ENCODE measurements at regions not wholly inside any gene's neighbourhood (a gene's known extent, or its start where the extent isn't known, plus 50 kb on each side); places are given as distances from the start of the nearest gene placed in this dataset.

GRCh38 chr13:26456650-26457049 lies 100.8 kb upstream of the WASF3 start:
- no peak for DNase-seq (ENCODE audit: low spot score)
- no peak for TF ChIP-seq CTCF (IDR thresholded peaks at IDR 0.05; ENCODE audit: borderline replicate concordance, control extremely low read depth, extremely low read depth, insufficient read depth, missing control alignments)
- in situ Hi-C loops (cut with MboI; ENCODE audit: low sequenced_read_pairs, unreplicated experiment), result no loop called here

DNA sequence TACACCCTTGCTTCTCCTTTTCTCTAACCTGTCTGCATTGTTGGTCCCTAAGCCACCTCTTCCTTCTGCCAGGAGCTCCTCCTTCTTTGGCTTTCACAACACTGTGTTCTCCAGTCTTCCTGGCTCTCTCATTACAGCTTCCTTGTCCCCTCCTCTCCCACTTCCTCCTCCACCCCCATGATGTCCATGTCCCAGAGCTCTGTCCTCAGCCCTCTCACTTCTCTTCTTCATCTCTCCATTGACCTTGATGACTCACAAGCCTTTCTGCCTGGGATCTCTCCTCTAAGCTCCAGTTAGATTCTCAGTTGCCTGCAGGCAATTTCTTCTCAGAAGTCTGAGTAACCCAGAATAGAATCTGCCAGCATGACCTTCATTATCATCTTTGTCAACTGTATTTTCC lies 100.3 kb upstream of the WASF3 start:
- no peak for TF ChIP-seq CTCF (IDR thresholded peaks at IDR 0.05; ENCODE audit: borderline replicate concordance, control extremely low read depth, extremely low read depth, insufficient read depth, missing control alignments)
- no peak for DNase-seq (ENCODE audit: low spot score)
- in situ Hi-C loops (cut with MboI; ENCODE audit: low sequenced_read_pairs, unreplicated experiment), result no loop called here

DNA sequence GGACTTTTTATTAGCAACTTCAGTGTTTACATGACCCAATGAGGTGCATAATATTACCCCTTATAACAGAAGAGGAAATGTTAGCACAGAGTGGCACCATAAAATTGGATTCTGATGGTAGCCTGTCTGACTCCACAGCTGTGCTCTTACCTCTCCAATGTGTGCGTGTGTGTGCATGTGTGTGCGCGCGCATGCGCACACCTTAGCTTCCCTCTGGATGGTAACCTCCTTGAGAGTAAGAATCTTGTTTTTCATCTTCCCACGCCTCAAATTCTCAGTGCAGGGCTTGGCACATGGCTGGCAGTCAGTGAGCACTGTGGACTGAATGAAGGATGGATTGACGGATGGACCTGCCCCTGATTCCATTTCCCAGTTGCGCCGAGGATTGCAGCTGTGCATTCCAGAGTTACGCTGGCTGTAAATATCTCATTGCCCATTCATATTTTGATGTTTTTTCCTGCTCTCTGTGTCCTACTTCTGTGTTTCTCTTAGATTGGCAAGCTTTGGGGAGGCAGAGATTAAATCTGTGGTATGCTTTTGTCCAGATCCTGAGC lies 99.2 kb upstream of the WASF3 start:
- TF ChIP-seq CTCF (IDR thresholded peaks at IDR 0.05; ENCODE audit: borderline replicate concordance, control extremely low read depth, extremely low read depth, insufficient read depth, missing control alignments), result no peak
- no peak for DNase-seq (ENCODE audit: low spot score)
- in situ Hi-C loops (cut with MboI; ENCODE audit: low sequenced_read_pairs, unreplicated experiment), result no loop called here

- in situ Hi-C loops (cut with MboI; ENCODE audit: low sequenced_read_pairs, unreplicated experiment), result no loop called here
- no peak for DNase-seq (ENCODE audit: low spot score)
- TF ChIP-seq CTCF (IDR thresholded peaks at IDR 0.05; ENCODE audit: borderline replicate concordance, control extremely low read depth, extremely low read depth, insufficient read depth, missing control alignments), result no peak
Measured at GRCh38 chr13:26459276-26460131, 98.0 kb upstream of the WASF3 start.

DNA sequence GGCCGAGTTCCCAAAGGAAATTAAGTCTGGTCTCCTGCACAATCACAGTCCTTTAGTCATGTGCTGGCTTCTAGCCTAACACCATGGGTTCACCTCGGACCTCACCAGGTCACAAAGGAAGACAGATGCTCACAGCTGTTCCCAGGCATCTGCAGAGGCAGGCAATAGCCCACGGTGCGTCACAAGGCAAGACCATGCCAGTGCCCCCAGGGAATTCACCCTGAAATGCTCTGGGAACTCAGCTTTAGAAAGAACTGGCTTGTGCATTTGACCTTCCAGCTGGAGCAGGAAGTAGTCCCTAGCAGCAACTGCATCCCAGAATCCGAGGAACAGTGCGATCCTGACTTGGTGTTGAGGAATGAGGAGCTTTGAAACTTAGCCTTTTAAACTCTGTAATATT lies 96.8 kb upstream of the WASF3 start:
- DNase-seq (ENCODE audit: low spot score), result no peak
- in situ Hi-C loops (cut with MboI; ENCODE audit: low sequenced_read_pairs, unreplicated experiment), result no loop called here
- TF ChIP-seq CTCF (IDR thresholded peaks at IDR 0.05; ENCODE audit: borderline replicate concordance, control extremely low read depth, extremely low read depth, insufficient read depth, missing control alignments), result no peak

GRCh38 chr13:26463296-26463695 lies 94.2 kb upstream of the WASF3 start:
- no peak for DNase-seq (ENCODE audit: low spot score)
- in situ Hi-C loops (cut with MboI; ENCODE audit: low sequenced_read_pairs, unreplicated experiment), result no loop called here
- TF ChIP-seq CTCF (IDR thresholded peaks at IDR 0.05; ENCODE audit: borderline replicate concordance, control extremely low read depth, extremely low read depth, insufficient read depth, missing control alignments), result no peak
